ENCODE measurements at regions not wholly inside any gene's neighbourhood (a gene's known extent, or its start where the extent isn't known, plus 50 kb on each side); places are given as distances from the start of the nearest gene placed in this dataset.
"Not testable (repeated sequence)": the region's sequence is repeated elsewhere in the genome, so short reads cannot be mapped to it uniquely, and the experiment has no call there.

DNA sequence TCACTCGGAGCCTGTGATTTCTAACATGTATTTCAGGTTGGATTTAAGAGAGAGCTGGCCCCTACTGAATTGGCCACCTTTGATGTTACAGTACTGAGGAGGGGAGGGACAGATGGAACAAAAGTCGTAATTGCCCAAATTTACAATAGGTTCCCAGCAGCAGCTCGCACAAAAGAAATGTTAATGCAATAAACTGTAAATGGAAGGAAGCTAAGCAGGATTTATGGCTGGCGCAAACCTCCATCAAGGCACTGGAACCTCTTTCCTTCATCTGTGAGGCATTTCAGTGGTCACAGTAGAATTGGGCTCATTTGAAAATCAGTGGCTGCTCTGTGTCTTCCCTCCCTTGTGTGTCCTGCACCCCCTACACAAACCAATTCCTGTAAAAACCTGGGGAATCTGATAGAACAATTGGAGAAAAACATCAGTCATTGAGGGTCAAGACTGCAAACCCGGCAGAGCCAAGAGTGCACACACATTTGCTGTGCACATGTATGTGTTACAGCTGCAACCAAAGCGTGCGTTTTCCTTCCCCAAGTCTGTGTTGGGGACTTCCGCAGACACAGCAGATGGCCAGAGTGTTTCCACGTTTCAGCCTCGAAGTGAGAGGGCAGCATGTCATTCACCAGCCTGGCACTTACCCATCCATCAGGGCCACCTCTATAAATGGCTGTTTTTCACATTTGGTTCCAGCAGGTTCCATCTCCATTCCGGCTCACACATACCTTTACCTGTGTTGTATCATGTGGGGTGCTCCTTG, 192.8 kb downstream of the TM9SF2 start:
- DNase-seq = no peak

DNA sequence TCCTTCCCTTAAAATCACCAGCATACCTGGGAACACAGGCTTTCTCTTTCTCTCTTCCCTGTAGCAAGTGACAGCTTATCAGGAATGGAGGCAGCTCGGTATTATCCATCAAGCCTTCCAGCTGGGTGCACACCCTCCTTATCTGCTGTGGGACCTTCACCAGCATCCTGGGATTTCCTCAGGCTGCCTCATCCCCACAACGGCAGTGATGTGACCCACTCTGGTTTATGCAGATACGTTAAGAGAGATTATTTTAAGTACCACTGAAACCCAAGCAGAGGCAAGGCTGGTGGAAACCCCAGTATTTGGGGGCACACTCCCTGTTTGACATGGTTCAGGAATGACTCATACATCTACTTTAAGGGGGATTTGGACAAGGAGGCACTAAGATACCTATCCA, 192.1 kb downstream of the TM9SF2 start:
- DNase-seq = no peak

- DNase-seq = no peak
Measured at GRCh38 chr13:99692854-99693253, 191.6 kb downstream of the TM9SF2 start.

DNA sequence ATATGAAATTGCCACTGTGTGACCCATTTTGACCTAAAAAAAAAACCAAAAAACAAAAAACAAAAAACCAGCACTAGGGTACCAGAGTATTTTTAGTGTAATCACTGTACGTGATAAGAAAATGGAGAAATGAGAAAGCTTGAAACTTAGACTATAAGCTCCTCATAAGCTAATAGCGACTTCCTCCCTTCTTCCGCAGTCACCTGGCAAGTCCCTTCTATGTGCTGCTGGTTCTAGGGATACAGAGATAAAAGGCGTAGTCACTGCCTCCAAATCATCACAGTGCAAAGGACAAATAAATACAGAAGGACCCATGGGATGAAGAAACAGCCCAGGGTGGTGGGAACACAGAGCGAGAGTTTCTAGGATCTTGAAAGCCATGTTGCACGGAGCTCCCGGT, 190.3 kb downstream of the TM9SF2 start:
- DNase-seq = no peak

GRCh38 chr13:99690426-99691174, 189.3 kb downstream of the TM9SF2 start:
- DNase-seq = no peak

DNA sequence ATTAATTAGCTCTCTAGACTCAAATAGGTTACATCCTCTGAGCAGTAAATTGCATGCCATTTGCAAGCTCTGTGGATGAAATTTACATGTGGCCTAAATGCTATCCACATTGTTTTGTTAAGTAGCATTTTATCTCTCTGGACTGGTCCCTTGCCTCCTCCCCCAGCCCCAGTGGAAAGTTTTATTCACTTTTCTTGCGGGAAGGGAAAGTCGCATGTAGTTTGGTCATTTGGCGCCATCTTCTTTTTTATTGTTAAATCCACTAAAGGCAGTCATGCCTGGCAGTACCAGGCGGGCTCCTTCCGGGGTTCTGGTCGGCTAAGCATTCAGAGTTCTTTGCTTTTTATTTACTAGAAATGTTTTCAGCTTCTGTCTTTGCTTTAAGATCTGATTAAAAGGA, 188.7 kb downstream of the TM9SF2 start:
- no peak for DNase-seq

DNA sequence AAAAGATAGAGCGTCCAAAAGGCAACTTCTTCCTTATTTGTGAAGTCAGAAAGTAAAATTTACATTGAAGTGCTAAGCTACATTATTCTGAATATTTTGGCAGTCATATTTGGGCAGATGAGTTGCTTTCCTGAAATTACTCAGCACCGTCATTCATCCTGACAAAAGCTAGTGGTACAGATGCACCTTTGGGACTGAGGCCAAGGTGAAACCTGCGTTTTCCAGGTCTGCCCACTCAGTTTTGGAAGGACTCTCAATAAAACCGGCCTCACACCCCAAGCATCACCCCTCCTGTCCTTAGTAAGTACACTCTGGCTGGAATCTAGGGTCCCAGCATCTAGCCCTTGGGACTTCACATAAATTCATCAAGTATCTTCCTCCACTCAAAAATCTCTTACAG, 187.5 kb downstream of the TM9SF2 start:
- DNase-seq = no peak

DNA sequence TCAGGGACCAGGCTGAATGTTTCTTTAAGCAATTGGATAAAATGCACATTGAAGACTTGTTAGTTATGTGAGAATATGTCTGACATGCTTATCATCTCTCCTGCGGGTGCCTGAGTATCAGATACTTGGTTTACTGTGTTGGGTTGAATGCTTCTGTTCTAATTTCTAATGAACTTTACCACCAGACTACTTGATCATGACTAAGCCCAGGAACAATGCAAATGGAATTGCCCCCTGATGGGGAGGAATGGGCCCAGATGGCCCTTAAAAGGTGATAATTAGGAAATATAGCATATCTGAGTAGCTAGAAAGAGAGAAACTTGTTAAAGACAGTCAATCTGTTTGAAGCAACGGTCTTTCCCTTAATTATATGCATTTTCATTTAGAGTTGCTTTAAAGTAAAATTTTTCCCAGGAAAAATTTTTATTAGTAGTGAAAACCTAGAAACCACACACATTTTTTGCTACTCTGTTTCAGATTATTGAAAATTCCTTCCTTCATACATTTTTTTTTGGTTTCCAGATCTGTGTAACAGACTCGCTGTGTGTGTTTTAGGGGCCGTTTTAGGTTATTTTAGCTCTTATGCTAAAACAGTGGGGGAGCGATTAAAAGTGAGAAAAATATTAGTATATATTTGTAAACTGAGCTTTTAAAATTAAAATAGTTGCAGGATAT, 186.6 kb downstream of the TM9SF2 start:
- no peak for DNase-seq

DNA sequence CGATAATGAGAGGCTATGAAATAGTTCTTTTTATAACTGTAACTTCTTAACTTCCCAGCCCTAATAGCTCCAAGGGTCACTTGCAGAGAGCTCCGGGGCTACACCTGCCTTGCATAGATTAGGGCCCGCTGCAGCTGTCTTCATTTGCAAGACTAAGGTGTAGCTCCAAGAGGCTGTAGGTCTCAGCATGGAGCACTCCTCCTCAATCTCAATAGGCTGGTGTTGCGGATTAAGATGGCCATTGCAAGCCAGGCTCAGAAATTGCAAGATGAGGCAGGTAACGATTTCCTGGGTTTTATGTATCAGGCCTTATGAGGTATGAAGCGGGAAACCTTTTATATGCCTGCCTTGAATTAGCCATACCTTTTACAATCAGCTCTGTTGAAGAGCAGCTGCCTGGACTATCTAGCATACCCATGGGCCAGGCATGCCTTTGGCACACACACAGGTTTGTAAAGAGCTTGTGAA, 185.7 kb downstream of the TM9SF2 start:
- DNase-seq = no peak

GRCh38 chr13:99686157-99686572, 184.9 kb downstream of the TM9SF2 start:
- DNase-seq = no peak

- no peak for DNase-seq
Measured at GRCh38 chr13:99681695-99682094, 180.4 kb downstream of the TM9SF2 start.

- DNase-seq = no peak
Measured at GRCh38 chr13:99677116-99677951, 176.1 kb downstream of the TM9SF2 start.

- DNase-seq = no peak
Measured at GRCh38 chr13:99671746-99672145, 170.5 kb downstream of the TM9SF2 start.

DNA sequence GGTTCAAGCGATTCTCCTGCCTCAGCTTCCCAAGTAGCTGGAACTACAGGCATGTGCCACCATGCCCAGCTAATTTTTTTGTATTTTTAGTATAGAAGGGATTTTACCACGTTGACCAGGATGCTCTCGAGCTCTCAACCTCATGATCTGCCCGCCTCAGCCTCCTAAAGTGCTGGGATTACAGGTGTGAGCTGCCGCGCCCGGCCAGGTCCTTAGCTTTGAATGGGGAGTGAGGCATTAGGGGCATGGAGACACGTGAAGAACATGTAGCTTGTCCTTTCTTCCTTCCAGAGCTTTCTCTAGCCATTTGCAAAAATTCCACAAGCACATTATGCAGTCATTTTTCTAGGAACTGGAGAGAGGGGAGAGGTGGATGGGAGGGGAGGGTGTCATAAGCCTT, 167.8 kb downstream of the TM9SF2 start:
- not testable (repeated sequence) for DNase-seq

GRCh38 chr13:99666146-99666805, 165.0 kb downstream of the TM9SF2 start:
- DNase-seq = no peak

GRCh38 chr13:99665711-99666110, 164.4 kb downstream of the TM9SF2 start:
- DNase-seq = no peak

- no peak for DNase-seq
Measured at GRCh38 chr13:99663908-99664307, 162.6 kb downstream of the TM9SF2 start.

DNA sequence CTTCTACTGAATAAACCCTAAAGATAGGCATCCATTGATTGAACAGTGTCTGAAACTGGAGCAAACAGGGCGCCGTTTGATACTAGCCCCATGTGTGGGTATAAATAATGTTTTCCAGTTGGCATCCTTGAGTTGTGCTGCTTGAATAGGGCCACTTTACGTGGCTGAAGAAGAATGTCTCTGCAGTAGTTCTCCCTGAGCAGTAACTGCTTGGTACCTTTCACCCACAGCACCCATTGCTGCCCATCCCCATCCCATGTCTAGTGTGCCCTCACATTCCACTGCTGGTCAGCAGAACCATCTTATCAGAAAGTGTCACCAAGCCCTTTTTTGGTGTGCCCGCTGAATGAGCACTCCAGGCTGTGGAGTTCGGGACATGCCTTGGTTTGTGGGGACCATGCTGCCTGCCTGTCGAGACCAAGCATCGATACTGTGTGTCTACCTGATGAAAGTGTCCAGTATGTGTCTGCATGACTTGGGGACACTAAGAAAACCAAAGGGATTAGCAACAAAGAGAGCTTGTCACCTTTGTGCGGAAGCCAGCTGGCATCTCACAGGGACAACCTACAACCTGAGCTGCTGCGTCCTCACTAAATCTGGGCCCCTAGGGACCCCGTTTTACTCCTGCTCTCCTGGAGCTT, 162.0 kb downstream of the TM9SF2 start:
- DNase-seq = no peak

GRCh38 chr13:99662678-99663077, 161.4 kb downstream of the TM9SF2 start:
- DNase-seq = no peak

DNA sequence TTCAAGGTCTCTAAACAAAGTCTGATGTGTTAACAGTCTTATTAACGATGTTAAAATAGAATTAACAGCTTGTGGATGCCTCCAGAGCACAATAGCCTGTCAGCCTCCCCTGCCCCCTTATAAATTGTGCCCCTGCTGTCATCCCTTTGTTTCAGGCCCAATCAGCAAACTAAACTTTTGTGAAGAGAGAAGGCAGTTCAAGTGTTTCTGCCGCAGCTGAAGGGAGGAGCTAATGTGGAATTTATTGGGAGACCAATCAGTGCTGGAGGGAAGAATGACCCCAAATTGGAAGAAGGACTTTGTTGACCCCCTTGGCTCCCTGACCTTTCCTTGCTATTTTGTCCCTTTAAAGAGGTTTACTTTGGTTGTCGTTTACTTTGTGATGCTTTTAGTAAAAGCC, 160.5 kb downstream of the TM9SF2 start:
- DNase-seq = no peak

GRCh38 chr13:99659866-99660554, 158.7 kb downstream of the TM9SF2 start:
- no peak for DNase-seq

All from CD4-positive, alpha-beta T cell treated with Interleukin-17A for 1 hour (primary cell).